Stimulated activated CD8-positive, alpha-beta memory T cell treated with anti-CD3 and anti-CD28 coated beads, Interleukin-7, amount 100 ng/mL, for 4 hours (primary cell): ENCODE measurements at regions not wholly inside any gene's neighbourhood (a gene's known extent, or its start where the extent isn't known, plus 50 kb on each side); places are given as distances from the start of the nearest gene placed in this dataset.

Experiments used
- DNase-seq, 2 donors: peaks; one replicate each; pipeline ENCODE4 v3.0.0-alpha.2; 2020; ENCODE audit warnings: low read depth in 2 of 2

DNA sequence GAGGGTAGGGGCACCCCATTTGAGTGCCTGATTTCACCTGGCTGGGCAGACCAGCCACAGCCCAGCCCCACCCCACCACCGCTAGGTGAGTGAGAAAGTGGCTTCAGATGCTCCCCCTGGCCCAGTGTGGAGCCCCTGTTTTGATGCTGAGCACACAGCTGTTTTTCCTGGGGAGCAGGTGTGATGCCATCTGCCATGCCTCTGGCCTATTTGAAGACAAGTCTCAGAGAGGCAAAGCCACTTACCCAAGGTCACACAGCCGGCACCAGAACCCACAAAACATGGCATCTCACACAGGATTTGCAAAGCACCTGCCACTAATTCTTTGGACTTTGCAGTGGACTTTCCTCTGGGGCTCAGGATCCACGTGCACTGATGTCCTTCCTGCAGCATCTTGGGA lies 131.3 kb downstream of the INHBB start:
- DNase-seq: no peak

DNA sequence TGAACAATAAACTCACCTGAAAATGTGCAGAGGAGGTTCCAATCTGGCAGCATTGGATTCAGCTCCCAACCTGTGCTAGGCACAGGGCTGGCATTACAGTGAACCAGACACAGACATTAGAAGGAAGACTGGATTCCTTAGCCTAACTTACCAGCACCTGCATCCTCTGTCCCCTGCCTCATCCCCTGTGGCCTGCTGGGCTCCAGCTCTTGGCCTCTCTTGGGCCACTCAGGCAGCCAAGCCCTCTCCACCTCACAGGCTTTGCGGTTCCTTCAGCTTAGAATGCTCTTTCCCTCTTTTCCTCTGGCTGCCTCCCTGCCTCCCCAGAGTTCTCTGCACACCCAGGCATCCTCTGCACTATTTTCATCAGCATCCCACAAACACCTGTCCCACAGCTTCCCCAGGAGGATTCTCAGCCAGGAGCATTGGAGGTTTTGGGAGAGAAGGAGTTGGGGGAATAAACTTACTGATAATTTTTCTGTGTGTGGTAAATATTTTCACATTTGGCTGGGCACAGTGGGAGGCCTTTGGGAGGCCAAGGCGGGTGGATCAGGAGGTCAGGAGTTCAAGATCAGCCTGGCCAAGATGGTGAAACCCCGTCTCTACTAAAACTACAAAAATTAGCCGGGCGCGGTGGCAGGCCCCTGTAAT lies 132.0 kb downstream of the INHBB start:
- DNase-seq: no peak

DNA sequence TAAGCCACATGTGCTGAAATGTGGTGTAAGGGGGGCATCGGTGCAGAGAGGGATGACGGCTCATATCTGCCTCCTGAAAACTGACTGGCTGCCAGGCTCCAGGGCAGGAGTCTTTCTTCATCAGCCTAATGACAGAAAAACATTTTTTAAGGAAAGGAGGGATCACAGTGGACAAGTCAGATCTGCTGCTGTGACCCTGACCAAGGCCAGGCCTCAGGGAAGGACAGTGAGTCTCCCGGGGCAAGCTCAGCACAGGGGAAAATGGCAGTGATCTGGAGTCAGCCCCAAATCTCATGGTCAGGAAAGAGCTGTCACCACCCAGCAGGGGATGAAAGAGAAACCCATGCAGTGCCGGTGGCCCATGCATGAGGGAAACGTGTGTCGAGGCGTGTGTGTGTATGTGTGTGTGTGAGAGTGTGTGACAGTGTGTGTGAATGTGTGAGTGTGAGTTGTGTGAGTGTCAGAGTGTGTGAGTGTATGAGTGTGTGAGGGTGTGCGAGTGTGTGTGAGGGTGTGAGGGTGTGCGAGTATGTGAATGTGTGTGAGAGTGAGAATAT lies 134.5 kb downstream of the INHBB start:
- DNase-seq: no peak

DNA sequence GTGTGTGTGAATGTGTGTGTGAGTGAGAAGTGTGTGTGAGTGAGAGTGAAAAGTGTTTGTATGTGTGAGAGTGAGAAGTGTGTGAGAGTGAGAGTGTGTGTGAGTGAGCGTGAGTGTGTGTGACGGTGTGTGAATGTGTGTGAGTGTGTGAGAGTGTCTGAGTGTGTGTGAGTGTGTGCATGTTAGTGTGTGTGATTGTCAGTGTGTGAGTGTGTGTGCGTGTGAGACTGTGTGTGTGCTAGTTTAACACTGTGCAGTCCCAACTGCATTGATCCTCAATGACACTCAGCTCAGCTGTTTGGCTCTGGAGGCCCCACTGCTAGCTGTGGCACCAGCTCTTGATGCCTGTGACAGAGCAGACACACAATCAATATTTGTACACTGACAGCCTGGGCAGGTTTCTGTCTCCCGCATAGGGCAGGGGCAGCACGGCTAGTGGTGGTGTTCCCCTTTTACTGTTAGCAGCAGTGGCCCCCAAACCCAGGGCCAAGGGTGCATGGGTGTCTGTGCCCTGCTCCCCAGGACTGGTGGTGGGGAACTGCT lies 135.0 kb downstream of the INHBB start:
- DNase-seq: no peak

DNA sequence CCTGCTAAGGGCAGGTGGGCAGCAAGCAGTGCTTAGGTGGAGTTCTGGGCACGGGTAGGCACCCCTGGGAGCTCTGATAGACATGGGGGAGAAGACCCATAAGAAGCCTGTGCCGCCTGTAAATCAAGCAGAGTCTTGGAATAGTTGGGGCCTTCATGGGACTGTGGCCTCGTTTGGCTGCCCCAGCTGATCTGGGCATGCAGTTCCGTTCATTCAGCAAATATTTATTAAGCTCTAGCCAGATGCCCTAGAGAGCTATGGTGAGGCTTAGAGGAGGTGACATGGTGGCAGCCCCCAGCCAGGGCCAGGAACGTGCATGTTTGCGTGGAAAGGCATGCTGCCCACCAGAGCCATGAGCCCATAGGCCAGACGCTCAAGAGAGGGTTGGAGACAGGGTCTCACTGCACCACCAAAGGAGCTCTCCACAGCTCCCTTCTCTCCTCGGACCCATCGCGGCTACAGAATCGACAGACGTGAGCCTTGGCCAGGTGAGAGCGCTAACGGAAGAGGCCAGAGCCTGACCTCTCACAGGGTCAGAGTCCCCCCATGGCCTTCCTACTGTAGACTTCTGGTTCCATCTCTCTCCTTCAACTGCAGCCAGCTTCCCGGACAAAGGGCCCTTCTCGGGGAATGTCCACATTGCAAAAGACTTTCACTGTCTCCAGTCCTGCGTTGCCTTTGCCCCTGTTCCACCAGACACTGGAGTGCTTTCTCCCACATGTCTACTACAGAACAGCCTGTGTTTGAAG lies 135.7 kb downstream of the INHBB start:
- no peak for DNase-seq

DNA sequence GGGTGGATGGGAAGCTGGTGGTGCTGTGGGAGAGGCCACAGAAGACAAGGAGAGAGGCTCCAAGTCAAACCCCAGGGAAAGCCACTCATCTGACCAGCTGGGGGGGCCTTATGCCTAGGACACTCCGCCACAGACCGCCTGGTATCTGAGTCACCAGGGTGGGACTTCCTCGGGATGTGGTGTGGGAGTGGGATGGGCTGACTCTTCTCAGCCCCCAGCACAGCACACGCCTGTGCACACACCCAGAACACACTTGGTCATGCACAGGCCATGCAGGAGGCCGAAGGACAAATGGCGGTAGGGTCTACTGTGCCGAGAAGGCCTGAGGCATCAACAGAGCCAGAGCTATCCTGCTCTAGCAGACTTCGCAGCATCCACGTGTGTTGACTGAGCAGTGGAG lies 136.4 kb downstream of the INHBB start:
- DNase-seq: no peak

DNA sequence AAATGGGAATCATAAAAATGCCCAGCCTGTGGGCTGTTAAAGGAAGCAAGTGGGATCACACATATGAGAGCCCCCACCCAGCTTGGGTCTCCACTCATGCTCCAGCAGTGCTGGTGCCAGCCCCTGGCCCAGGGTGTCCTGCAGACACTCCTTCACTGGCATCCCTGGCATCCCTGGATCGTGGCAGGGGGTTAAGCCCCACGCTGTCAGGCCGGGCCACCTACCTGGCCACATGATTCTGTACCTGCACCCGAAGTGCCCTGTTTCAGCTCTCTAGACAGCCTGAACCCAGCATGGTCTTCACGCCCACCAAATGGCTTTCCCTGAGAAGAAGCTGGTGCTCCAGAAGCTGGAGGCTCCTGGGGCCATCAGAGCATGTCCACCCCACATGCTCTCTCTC lies 137.4 kb downstream of the INHBB start:
- no peak for DNase-seq

DNA sequence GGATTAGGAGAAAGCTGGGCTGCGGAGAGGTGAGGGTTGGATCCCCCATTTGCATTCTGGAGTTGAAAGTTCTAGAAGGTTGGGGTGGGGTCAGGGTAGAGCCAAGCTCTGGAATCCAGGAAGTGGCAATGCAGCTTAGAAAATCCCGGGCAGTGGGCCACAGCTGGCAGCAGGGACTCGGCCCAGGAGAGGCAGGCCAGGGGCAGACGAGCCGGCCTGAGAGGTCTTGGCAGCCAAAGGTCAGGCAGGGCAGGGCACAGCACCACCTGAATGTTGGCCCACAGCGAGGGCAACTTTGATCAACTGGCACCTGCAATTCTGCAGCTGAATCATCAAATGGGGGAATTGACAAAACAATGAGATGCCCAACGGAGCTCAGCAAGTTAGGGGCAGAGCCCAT lies 139.2 kb downstream of the INHBB start:
- no peak for DNase-seq

DNA sequence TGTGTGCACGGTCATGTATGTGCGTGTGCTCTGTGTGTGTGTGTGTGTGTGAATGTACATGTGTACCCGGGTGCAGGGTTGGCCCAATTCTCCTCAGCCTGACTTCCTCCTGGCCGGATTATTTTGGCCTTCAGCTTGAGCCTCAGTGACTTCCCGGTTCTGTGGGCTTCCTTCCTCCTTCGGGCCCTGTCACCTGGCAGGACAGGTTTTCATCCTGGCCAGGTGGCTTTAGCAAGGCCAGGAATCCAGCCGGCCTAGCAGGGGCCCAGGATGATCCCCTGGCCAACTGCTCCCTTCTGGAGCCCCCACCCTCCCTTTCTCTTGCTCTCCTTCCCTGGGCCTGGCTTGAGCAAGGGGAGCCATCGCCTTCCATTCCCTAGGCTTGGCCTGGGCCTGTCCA lies 140.5 kb downstream of the INHBB start:
- no peak for DNase-seq

DNA sequence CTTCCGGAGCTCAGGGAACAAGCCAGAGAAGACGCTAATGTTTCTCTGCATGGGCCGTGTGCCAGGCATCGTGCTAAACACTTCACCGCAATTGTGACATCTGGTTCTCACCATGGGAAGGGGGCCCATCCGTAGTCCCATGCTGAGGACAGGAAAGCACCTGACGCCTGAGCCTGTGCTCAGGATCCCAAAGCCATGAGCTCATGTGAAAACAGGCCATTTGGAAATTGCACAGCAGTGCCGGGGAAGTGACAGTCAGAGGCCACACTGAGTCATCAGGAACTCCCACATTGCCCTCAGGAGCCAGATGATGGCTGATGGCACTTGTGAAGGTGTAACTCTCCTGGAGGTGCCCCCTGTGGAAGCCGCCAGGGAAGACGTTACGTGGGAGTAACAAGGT lies 141.0 kb downstream of the INHBB start:
- DNase-seq: no peak

DNA sequence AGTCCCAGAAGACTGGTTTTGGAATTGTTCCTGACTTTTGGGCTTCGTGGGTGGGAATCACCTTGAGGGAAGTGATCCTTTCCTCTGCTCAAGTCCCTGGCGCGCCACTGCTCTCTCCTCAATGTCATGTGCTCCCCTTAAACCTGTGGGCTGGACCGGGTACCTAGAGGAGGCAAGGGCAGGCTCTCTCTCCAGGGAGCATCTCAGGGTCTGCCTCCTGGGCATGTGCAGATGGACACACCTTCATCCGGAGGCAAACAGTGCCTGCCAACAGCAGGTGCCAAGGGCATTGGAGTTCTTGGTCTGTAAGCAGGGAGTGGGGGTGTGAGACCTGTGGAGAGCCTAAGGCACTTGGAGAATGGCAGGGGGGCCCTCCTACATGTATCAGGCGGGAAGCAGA lies 142.6 kb downstream of the INHBB start:
- DNase-seq: no peak

DNA sequence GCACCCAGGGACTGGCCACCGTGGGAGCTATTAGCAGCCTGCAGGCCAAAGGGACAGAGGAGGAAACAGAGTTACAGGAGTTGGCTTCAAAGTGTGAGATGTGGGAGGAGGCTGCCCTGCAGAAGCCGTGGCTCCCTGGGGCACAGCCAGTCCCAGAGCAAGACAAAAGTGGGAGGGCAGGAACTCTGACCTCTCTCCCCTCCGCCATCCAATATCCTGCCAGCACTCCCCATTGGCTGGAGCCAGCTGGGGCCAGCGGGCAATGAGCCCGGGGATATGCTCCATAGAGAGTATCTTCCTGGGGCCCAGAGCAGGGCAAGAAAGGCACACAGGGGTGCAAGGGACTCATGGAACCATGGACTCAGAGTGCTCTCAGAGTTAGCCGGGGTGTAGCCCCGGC lies 143.1 kb downstream of the INHBB start:
- DNase-seq: no peak

DNA sequence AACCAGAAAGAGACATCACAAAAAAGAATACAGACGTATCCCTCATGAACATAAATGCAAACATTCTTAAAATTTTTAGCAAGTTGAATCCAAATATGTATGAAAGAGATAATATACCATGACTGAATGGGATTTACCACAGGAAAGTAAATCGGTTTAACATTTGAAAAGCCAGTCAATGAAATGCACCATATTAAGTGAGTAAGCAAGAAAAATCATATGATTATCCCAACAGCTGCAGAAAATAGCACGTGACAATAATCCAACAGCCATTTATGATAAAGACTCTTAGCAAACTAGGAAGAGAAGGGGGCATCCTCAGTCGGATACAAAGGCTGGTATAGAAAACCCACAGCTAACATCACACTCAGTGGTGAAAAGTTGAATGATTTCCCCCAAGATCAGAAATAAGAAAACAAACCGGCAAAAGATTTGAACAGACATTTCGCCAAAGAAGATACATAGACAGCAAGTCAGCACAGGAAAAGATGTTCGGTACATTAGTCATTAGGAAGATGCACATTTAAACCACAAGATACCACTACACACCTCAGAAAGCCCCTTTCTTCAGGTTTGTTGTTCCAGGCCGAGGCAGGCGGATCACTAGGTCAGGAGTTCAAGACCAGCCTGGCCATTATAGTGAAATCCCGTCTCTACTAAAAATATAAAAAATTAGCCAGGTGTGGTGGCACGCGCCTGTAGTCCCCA lies 144.3 kb downstream of the INHBB start:
- no peak for DNase-seq

DNA sequence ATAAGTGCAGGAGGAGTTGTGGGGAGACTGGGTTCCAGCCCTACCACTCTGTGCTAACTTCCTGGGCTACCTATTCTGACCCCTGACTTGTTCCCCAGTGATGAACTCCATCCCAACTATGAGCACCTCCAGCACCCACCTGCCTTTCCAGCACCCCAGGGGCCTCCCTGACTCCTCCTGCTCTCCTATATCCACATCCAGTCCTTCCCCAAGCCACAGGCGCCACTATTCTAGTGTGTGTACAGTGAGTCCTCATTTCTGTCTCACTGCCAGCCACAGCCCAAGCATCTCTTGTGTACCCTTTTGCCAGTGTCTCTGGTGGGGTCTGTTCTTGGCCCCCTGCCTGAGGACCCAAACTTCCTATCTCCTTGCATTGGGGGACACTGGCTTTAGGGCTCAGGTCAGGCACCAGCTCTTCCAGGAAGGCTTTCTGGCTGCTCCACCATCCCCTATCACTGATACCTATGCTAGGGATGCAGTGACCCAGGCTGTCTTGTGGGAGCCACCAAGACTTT lies 145.2 kb downstream of the INHBB start:
- no peak for DNase-seq

DNA sequence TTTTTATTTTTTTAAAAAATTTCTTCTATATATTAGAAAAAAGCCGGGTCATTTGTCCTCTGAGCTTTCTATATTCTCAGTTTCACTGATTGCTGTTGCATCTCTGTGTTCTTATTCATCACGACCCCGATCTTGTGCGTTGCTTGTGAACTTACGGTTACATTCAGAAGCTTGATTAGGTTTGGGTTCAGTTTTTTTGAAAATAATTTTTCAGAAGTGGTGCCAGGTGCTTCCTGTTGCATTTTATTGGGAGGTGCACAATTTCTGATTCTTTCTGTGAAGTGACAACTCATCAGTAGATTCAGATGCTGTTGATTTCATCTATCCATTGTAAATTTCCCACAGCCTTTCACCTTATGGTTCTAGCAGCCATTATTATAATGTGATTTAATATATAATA lies 147.3 kb downstream of the INHBB start:
- DNase-seq: no peak

DNA sequence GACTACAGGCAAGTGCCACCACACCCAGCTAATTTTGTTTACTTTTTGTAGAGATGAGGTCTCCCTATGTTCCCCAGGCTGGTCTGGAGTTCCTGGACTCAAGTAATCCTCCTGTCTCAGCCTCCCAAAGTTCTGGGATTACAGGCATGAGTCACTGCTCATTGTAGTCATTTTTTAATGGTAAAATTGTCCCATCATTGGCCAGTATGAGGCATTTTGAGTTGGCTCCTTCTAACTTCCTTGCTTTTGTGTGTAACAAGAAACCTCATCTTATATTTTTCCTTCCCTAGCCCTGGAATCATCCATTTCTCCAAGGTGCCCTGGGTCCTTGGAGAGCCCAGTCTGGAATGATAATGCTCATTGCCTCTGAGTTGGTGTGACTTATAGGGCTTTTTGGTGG lies 148.5 kb downstream of the INHBB start:
- no peak for DNase-seq

DNA sequence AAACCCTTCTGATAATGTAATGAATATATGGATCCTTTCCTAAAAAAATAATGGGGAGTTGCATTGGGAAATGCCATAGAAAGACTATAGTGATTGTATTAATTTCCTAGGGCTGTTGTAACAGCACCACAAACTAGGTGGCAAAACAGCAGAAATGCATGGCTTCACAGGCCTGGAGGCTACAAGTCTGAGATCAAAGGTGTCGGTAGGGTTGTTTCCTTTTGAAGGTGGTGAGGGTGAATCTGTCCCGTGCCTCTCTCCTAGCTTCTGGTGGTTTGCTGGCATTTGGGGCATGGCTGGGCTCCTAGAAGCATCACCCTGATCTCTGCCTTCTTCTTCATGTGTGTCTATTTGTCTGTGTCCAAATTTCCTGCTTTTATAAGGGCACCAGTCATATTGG lies 149.7 kb downstream of the INHBB start:
- DNase-seq: no peak

DNA sequence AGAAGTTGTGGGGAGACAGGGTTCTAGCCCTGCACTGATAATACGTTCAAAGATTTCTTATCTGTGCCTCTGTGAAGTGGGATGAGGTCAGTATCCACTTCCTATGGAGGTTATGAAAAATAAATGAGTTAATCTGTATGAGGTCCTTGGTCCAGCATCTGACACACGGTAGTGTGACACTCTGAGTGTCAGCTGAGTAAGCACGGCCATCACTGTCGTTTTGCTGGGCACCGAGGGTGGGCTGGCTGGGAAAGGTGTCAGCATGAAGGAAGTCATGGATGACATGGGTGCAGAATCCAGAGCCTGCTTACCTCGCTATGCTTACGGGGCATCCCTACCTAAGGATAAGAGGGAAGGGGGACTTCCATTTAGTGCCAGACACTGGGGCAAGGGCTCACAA lies 150.3 kb downstream of the INHBB start:
- DNase-seq: no peak

DNA sequence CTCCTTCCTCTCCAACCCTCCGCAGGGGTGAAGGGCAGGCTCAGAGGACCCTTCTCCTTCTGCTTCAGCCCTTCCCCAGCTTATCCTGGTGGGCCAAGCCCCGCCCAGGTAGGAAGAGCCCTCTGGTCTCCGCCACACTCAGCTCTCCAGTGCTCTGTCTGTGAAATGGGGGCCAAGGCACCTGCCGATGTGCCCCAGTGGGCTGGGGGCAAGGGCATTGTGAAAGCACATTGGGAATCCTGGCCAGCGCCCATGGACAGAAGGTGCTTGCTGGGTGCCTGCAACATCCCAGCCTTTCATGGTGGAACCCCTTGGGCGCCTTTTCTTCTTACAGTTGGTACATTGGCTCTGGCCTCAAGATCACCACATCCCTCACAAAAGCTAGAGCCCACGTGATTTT lies 150.8 kb downstream of the INHBB start:
- DNase-seq: no peak

DNA sequence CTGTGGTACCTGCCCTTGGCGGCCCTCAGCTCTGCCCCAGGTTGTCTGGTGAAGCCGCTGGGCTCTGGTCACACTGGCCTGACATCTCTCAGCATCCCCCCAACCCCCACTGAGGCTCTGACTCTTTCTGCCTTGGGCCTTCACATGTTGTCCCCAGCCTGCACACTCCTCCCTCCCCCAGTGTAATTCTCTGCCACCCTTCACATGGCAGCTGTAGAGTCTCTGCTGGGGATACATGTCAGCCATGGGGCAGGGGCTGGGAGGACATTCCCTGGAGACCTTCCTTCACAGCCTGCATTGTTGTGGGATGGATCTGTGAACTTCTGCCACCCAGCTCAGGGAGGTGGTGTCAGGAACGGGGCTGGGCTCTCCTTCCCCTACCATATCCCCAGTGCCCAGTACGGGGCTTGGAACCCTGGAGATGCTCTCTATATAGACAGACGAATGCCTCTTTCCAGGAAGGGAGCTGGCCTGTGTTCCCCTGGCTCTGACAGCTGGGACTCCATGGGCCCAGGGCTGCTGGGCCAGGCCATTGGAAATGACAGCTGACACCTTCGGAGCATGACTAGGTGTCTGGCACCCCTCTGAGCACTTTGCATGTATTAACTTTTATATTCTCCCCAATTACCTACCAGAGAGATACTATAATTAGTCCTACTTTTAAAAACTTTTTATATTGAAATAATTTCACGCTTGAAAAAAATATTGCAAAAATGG lies 151.5 kb downstream of the INHBB start:
- no peak for DNase-seq

DNA sequence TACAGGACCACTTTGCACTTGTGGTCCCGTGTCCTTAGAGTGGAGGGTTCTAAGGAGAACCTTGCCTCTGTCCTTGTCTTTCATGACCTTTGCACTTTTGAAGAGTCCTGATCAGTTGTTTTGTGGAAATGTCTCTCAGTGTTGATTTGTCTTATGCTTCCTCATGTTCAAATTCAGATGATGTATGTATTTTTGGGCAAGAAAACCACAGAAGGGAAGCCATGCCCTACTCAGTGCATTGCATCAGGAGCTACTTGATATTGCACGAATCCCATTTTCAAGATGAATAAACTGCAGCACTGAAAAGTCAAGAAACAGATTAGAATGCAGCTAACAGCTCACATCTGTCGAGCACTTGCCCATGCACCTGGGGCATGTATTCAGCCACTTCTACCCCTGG lies 152.2 kb downstream of the INHBB start:
- no peak for DNase-seq
